ENCODE measurements at regions not wholly inside any gene's neighbourhood (a gene's known extent, or its start where the extent isn't known, plus 50 kb on each side); places are given as distances from the start of the nearest gene placed in this dataset.

- ChIA-PET CTCF (no interaction called here), POLR2A (ENCODE audit: unreplicated experiment) (no interaction called here)
- Histone ChIP-seq H3K4me1 (ENCODE audit: insufficient read depth, low read length) (peaks cover 17% of the 10 kb centered on the region), H3K27ac (ENCODE audit: low read length) (no peak overlapping the region), H4K20me1 (ENCODE audit: low read length) (no peaks in the 10 kb centered on the region), H3K9me2 (replicated peaks; ENCODE audit: low read length) (no peaks in the 10 kb centered on the region), H3F3A (ENCODE audit: low read length, unreplicated experiment) (no peaks in the 10 kb centered on the region), H3K4me3 (ENCODE audit: low read length) (no peak overlapping the region), H2AFZ (ENCODE audit: low read length) (no peak overlapping the region), H3K9ac (ENCODE audit: low read length) (no peak overlapping the region), H3K27me3 (ENCODE audit: low read length) (no peaks in the 10 kb centered on the region), H3K9me3 (ENCODE audit: low read length) (no peaks in the 10 kb centered on the region), H3K79me2 (ENCODE audit: low read length) (no peaks in the 10 kb centered on the region), H3K36me3 (ENCODE audit: low read depth, low read length) (no peaks in the 10 kb centered on the region), H3K4me2 (ENCODE audit: low read length) (no peak overlapping the region)
- no TSS peak for BruUV-seq (replicated peaks)
- TF ChIP-seq CTCF (conservative IDR thresholded peaks at IDR 0.05; ENCODE audit: low read depth, low read length) (no peak), EZH2 (IDR thresholded peaks at IDR 0.05; ENCODE audit: low read length, unreplicated experiment) (no peak), EZH2phosphoT487 (IDR thresholded peaks at IDR 0.05; ENCODE audit: borderline replicate concordance, low read length) (no peak)
- DNase-seq: no peak
- intact Hi-C loops (cut with micrococcal nuclease): no loop called here
- ATAC-seq: no peak
Observed at GRCh38 chr6:43930440-43931154, 160.6 kb downstream of the VEGFA start.

- no TSS peak for BruUV-seq (replicated peaks)
- no peak for ATAC-seq
- intact Hi-C loops (cut with micrococcal nuclease): loop anchor here (5.0 kb wide), 1 partner anchor 82 kb away; no protein-coding TSS in a partner anchor
Observed at GRCh38 chr6:43929511-43929910, 159.5 kb downstream of the VEGFA start.

More at GRCh38 chr6:43929511-43929910, 159.5 kb downstream of the VEGFA start:
- ChIA-PET POLR2A (ENCODE audit: unreplicated experiment) (no interaction called here), CTCF (no interaction called here)
- H2AFZ ChIP-seq (ENCODE audit: low read length): no peak overlapping the region
- H3K4me2 ChIP-seq (ENCODE audit: low read length): no peak overlapping the region
- H3K4me1 ChIP-seq (ENCODE audit: insufficient read depth, low read length): peaks cover 17% of the 10 kb centered on the region
- DNase-seq: no peak
- H3K9me2 ChIP-seq (replicated peaks; ENCODE audit: low read length): no peaks in the 10 kb centered on the region
- H3K9me3 ChIP-seq (ENCODE audit: low read length): no peaks in the 10 kb centered on the region
- H3K9ac ChIP-seq (ENCODE audit: low read length): no peak overlapping the region
- no peak overlapping the region for H3K4me3 ChIP-seq (ENCODE audit: low read length)
- no peaks in the 10 kb centered on the region for H3K27me3 ChIP-seq (ENCODE audit: low read length)
- no peak for TF ChIP-seq CTCF (conservative IDR thresholded peaks at IDR 0.05; ENCODE audit: low read depth, low read length)
- no peak for TF ChIP-seq EZH2phosphoT487 (IDR thresholded peaks at IDR 0.05; ENCODE audit: borderline replicate concordance, low read length)
- no peak for TF ChIP-seq EZH2 (IDR thresholded peaks at IDR 0.05; ENCODE audit: low read length, unreplicated experiment)
- no peaks in the 10 kb centered on the region for H3F3A ChIP-seq (ENCODE audit: low read length, unreplicated experiment)
- no peak overlapping the region for H3K27ac ChIP-seq (ENCODE audit: low read length)
- H3K79me2 ChIP-seq (ENCODE audit: low read length): no peaks in the 10 kb centered on the region
- no peaks in the 10 kb centered on the region for H3K36me3 ChIP-seq (ENCODE audit: low read depth, low read length)
- no peaks in the 10 kb centered on the region for H4K20me1 ChIP-seq (ENCODE audit: low read length)
